Ishikawa (cell line): ENCODE measurements at regions not wholly inside any gene's neighbourhood (a gene's known extent, or its start where the extent isn't known, plus 50 kb on each side); places are given as distances from the start of the nearest gene placed in this dataset.

ENCODE experiments used
- CEBPB ChIP-seq: IDR thresholded peaks from 2 replicates; pipeline ENCODE4 v1.6.1; 2012
- CREB1 ChIP-seq: IDR thresholded peaks from 2 replicates; pipeline ENCODE4 v1.6.1; 2012; ENCODE audit warnings: low read depth
- EGR1 ChIP-seq: IDR thresholded peaks from 2 replicates; pipeline ENCODE4 v1.6.1; 2012
- EP300 ChIP-seq: IDR thresholded peaks from 2 replicates; pipeline ENCODE4 v1.6.1; 2012; ENCODE audit warnings: borderline replicate concordance
- FOXM1 ChIP-seq: IDR thresholded peaks from 2 replicates; pipeline ENCODE4 v1.6.1; 2012; ENCODE audit warnings: low read depth, borderline replicate concordance
- MAX ChIP-seq: IDR thresholded peaks from 2 replicates; pipeline ENCODE4 v1.6.1; 2012
- NFIC ChIP-seq: IDR thresholded peaks from 2 replicates; pipeline ENCODE4 v1.6.1; 2012
- RAD21 ChIP-seq: IDR thresholded peaks from 2 replicates; pipeline ENCODE4 v1.6.1; 2012; ENCODE audit warnings: low read depth
- REST ChIP-seq: IDR thresholded peaks from 2 replicates; pipeline ENCODE4 v1.6.1; 2012; ENCODE audit warnings: low read depth, mild to moderate bottlenecking
- TAF1 ChIP-seq: IDR thresholded peaks from 2 replicates; pipeline ENCODE4 v1.6.1; 2012; ENCODE audit warnings: low read depth, mild to moderate bottlenecking
- TCF12 ChIP-seq: IDR thresholded peaks from 2 replicates; pipeline ENCODE4 v1.6.1; 2012; ENCODE audit warnings: low read depth
- TEAD4 ChIP-seq: IDR thresholded peaks from 2 replicates; pipeline ENCODE4 v1.6.1; 2012
- USF1 ChIP-seq: IDR thresholded peaks from 2 replicates; pipeline ENCODE4 v1.6.1; 2012
- YY1 ChIP-seq: IDR thresholded peaks from 2 replicates; pipeline ENCODE4 v1.6.1; 2012; ENCODE audit warnings: low read depth
- ZBTB7A ChIP-seq: IDR thresholded peaks from 2 replicates; pipeline ENCODE4 v1.6.1; 2012; ENCODE audit warnings: low read depth

GRCh38 chr13:77423296-77423695 lies 96.4 kb upstream of the MYCBP2 start:
- TF ChIP-seq NFIC (no peak), REST (no peak), MAX (no peak), EGR1 (no peak), ZBTB7A (no peak), TEAD4 (no peak), TCF12 (no peak), YY1 (no peak), CREB1 (no peak), EP300 (no peak), RAD21 (no peak), TAF1 (no peak), USF1 (no peak), CEBPB (no peak)

GRCh38 chr13:77422724-77423123 lies 95.8 kb upstream of the MYCBP2 start:
- TF ChIP-seq CREB1 (no peak), REST (no peak), EP300 (no peak), CEBPB (no peak), YY1 (no peak), MAX (no peak), FOXM1 (no peak), TAF1 (no peak), USF1 (no peak), ZBTB7A (no peak), NFIC (no peak), RAD21 (no peak), EGR1 (no peak), TCF12 (no peak), TEAD4 (no peak)

- TF ChIP-seq CEBPB (no peak), FOXM1 (no peak), REST (no peak), TAF1 (no peak), NFIC (no peak), EP300 (no peak), TCF12 (no peak), USF1 (no peak), CREB1 (no peak), TEAD4 (no peak), RAD21 (no peak), ZBTB7A (no peak), YY1 (no peak), MAX (no peak)
These were observed 91.0 kb upstream of the MYCBP2 start for GRCh38 chr13:77417897-77418296.

GRCh38 chr13:77416666-77417212 lies 89.8 kb upstream of the MYCBP2 start:
- no peak for TF ChIP-seq EGR1
- no peak for TF ChIP-seq YY1
- no peak for TF ChIP-seq CEBPB
- no peak for TF ChIP-seq EP300
- no peak for TF ChIP-seq NFIC
- TF ChIP-seq TEAD4: no peak
- no peak for TF ChIP-seq TCF12
